Adrenal gland (tissue), 5 donors: ENCODE measurements at regions not wholly inside any gene's neighbourhood (a gene's known extent, or its start where the extent isn't known, plus 50 kb on each side); places are given as distances from the start of the nearest gene placed in this dataset.

Source experiments
- CTCF ChIP-seq, 6 experiments: fragments of 450-650 bp in 4 of 6; fragments of 200-600 bp in 2 of 6; sonication (generic) in 1 of 6; IDR thresholded peaks; 1 replicate in 5 of 6; 2 replicates in 1 of 6; pipeline versions ENCODE4 v1.5.1 to v1.8.0; 2016 to 2021; ENCODE audit warnings: antibody characterized with exemption in 6 of 6, mild to moderate bottlenecking in 2 of 6, moderate library complexity in 1 of 6
- POLR2A ChIP-seq, 2 donors: fragments of 450-650 bp; IDR thresholded peaks; one replicate each; pipeline ENCODE4 v1.6.1; 2017; ENCODE audit warnings: antibody characterized with exemption in 2 of 2, mild to moderate bottlenecking in 2 of 2, moderate library complexity in 1 of 2
- donor health status: DM: no; HTN: no; CAD: no.

- TF ChIP-seq CTCF (IDR thresholded peaks at IDR 0.05) (no peak), POLR2A (IDR thresholded peaks at IDR 0.05) (no peak)
Observed at GRCh38 chr4:177791188-177791587, 349.0 kb upstream of the AGA start.
